WERI-Rb-1 (cell line): ENCODE measurements at regions not wholly inside any gene's neighbourhood (a gene's known extent, or its start where the extent isn't known, plus 50 kb on each side); places are given as distances from the start of the nearest gene placed in this dataset.

Experiments used
- DNase-seq: peaks from one replicate; pipeline ENCODE4 v3.0.0-alpha.2; 2020
- H3K27ac ChIP-seq: fragments of 250-450 bp; sonication (Bioruptor Pico); 2 replicates; pipeline ENCODE4 v1.5.1; 2020; ENCODE audit warnings: mild to moderate bottlenecking, moderate library complexity
- H3K27me3 ChIP-seq: fragments of 250-450 bp; sonication (Bioruptor Pico); 2 replicates; pipeline ENCODE4 v1.5.1; 2021; ENCODE audit warnings: mild to moderate bottlenecking, low read depth, moderate library complexity; ENCODE audit not compliant: insufficient read depth, severe bottlenecking
- H3K36me3 ChIP-seq: fragments of 250-450 bp; sonication (Bioruptor Pico); 2 replicates; pipeline ENCODE4 v1.5.1; 2020; ENCODE audit warnings: mild to moderate bottlenecking, moderate library complexity
- H3K4me3 ChIP-seq: 2 replicates; pipeline ENCODE4 v1.5.1; 2011; ENCODE audit warnings: low read depth, mild to moderate bottlenecking, control low read depth, low read length
- H3K9me3 ChIP-seq: fragments of 250-450 bp; sonication (Bioruptor Pico); 2 replicates; pipeline ENCODE4 v1.5.1; 2021; ENCODE audit warnings: mild to moderate bottlenecking, moderate library complexity; ENCODE audit not compliant: severe bottlenecking
- TF ChIP-seq, protein P1 (sequence below): IDR thresholded peaks from 2 replicates; pipeline ENCODE4 v1.5.1; 2011; ENCODE audit warnings: low read depth, mild to moderate bottlenecking, control low read depth, inconsistent platforms, low read length

DNA sequence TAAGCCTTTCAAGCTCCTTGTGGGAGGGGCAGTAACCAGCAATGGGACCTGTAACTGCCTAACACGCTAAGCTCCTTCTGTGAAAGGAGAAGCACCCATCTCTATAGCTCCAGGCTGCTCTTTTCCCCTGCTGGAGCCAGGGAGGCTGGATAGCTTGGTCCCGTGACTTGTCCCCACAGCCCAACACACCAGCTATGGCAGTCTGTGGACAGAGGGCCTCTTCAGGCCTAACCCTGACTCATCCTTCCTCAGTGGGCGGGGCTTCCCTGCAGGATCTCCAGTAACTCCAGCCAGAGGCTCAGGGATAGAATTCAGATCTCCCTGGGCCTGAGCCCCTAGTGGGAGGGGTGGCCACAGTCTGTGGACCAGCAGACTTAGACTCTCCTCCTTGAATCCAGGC is 1290.1 kb downstream of the PCDH7 start:
- Histone ChIP-seq H3K27me3 (no peaks in the 10 kb centered on the region), H3K4me3 (no peak overlapping the region), H3K27ac (no peak overlapping the region), H3K36me3 (no peaks in the 10 kb centered on the region), H3K9me3 (no peaks in the 10 kb centered on the region)
- TF ChIP-seq, protein P1, sequence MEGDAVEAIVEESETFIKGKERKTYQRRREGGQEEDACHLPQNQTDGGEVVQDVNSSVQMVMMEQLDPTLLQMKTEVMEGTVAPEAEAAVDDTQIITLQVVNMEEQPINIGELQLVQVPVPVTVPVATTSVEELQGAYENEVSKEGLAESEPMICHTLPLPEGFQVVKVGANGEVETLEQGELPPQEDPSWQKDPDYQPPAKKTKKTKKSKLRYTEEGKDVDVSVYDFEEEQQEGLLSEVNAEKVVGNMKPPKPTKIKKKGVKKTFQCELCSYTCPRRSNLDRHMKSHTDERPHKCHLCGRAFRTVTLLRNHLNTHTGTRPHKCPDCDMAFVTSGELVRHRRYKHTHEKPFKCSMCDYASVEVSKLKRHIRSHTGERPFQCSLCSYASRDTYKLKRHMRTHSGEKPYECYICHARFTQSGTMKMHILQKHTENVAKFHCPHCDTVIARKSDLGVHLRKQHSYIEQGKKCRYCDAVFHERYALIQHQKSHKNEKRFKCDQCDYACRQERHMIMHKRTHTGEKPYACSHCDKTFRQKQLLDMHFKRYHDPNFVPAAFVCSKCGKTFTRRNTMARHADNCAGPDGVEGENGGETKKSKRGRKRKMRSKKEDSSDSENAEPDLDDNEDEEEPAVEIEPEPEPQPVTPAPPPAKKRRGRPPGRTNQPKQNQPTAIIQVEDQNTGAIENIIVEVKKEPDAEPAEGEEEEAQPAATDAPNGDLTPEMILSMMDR = no peak
- no peak for DNase-seq

DNA sequence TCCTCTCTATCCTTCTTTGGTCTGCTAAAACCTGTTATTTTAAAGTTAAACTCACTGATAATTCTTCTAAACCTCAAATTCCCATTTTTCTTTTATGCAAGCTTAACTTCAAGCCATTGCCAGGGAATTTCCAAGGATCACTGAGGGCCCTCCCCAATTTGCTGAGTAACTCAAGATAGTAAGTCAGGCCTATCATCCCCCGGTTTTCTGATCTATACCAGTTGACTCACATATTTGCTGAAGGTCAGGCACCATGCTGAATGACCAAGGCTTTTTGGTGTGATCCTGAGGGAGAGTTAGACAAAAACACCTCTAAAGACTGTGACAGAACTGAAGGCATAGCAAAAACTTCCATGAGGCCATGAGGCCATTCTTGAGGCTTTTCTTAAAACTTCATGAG is 1301.9 kb downstream of the PCDH7 start:
- Histone ChIP-seq H3K4me3 (no peak overlapping the region), H3K36me3 (no peaks in the 10 kb centered on the region), H3K9me3 (peaks cover 7% of the 10 kb centered on the region), H3K27me3 (no peaks in the 10 kb centered on the region), H3K27ac (no peak overlapping the region)
- TF ChIP-seq, protein P1 = no peak
- no peak for DNase-seq

DNA sequence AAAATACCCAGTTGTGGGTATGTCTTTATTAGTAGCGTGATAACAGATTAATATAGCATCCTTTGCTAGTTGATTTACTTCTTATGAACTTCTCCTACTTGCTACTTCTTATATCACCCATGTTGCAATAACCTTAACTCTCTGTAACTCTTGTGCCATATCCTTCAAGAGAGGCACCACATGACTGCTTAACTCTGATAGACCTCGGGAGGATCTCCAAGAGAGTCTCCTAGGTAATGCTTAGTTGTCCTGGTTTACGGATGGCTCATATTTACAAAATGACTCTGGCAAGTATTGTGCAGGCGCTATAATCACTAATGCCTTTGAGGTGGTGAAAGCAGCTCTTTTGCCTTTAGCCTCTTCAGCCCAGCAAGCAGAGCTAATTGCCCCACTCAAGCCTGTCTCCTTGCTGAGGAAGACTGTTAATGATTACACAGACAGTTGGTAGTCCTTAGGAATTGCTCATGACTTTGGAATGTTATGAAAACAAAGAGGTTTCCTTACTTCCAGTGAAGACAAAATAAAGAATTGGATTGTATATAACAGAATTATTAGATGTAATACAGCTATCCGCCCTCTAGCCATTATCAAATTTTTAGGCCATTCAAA is 1305.8 kb downstream of the PCDH7 start:
- H3K4me3 ChIP-seq = no peak overlapping the region
- H3K36me3 ChIP-seq = no peaks in the 10 kb centered on the region
- peaks cover 7% of the 10 kb centered on the region for H3K9me3 ChIP-seq
- TF ChIP-seq, protein P1 = no peak
- H3K27ac ChIP-seq = no peak overlapping the region
- no peak for DNase-seq
- H3K27me3 ChIP-seq = no peaks in the 10 kb centered on the region

DNA sequence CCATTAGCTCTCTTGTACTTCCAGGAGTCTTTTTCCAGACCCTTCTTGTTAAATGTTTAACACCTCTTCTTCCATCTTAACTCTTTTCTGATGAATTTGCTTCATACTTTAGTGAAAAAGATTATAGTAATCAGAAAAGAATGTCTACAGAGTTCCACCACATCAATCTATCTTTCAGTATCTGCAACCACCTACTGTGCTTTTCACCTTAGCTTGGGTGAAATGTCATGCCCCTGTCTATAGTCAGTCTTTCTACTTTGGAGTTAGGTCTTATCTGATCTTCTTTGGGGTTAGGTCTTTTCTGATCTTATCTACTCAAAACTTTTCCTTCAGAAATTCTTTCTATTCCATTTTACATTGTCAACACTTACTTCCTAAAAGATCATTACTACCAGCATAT is 1310.2 kb downstream of the PCDH7 start:
- TF ChIP-seq, protein P1 = no peak
- no peak overlapping the region for H3K4me3 ChIP-seq
- no peaks in the 10 kb centered on the region for H3K36me3 ChIP-seq
- no peak for DNase-seq
- H3K9me3 ChIP-seq = peaks cover 2% of the 10 kb centered on the region
- no peak overlapping the region for H3K27ac ChIP-seq
- no peaks in the 10 kb centered on the region for H3K27me3 ChIP-seq

DNA sequence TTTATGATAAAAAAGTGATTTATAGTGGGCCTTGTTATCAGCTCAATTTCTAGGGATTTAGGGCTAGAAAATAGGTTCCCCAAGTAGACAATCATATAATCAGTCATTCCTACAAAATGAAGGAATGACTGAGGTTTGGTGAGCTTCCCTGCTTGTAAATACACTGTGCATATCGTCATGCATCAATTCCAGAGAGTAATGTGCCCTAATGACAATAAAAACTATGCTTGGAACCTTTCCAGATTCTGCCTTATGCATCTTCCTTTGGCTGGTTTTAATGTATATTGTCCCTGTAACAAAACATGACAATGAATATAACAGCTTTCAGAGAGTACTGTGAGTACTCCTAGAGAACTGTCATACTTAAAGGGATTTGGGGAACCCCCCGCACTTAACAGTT is 1310.9 kb downstream of the PCDH7 start:
- no peaks in the 10 kb centered on the region for H3K9me3 ChIP-seq

More for the DNA sequence above, 1310.9 kb downstream of the PCDH7 start:
- no peak for DNase-seq
- Histone ChIP-seq H3K4me3 (no peak overlapping the region), H3K27me3 (no peaks in the 10 kb centered on the region), H3K27ac (no peak overlapping the region), H3K36me3 (no peaks in the 10 kb centered on the region)
- TF ChIP-seq, protein P1 = no peak
